ENCODE measurements at regions not wholly inside any gene's neighbourhood (a gene's known extent, or its start where the extent isn't known, plus 50 kb on each side); places are given as distances from the start of the nearest gene placed in this dataset.

DNA sequence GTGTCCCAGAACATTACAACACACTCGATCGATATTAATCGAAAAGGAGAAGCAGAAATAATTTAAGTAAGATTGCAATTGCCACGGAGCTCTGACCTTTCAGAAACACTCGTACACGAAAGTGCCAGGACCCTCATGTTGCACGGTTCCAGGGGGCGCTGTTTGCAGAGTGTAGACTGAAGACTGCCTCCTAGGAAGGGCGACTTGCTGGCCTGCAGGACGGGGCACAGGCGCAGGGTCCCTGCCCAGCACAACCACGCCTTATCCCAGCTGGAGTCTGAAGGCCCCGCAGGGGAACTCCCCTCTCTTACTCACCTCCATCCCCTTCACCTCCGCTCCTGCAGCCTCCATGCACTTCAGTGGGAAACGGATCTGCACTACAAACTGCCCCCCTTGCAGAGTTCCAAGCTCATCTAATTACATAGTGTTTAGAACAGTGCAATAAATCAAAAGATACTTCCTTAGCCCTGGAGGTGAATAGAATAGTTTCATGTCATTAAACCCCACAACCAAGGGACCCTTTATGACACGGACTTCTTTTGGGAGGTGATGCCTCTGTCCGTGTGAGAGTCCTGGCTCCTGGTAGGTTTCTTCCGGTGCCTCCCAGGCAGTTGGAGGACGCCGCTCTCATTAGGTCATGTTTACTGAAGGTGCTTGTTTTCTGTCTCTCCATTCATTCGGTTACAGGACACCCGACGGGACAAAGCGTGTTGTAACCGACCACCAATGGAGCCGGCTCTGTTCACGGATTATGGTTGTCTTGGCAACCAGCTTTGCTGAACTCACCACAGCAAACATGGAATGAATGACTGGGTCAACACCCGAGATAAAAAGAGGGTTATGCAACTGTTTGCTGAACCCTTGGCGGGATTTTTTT is 262.2 kb downstream of the BAMBI start:
- TF ChIP-seq, protein P1, sequence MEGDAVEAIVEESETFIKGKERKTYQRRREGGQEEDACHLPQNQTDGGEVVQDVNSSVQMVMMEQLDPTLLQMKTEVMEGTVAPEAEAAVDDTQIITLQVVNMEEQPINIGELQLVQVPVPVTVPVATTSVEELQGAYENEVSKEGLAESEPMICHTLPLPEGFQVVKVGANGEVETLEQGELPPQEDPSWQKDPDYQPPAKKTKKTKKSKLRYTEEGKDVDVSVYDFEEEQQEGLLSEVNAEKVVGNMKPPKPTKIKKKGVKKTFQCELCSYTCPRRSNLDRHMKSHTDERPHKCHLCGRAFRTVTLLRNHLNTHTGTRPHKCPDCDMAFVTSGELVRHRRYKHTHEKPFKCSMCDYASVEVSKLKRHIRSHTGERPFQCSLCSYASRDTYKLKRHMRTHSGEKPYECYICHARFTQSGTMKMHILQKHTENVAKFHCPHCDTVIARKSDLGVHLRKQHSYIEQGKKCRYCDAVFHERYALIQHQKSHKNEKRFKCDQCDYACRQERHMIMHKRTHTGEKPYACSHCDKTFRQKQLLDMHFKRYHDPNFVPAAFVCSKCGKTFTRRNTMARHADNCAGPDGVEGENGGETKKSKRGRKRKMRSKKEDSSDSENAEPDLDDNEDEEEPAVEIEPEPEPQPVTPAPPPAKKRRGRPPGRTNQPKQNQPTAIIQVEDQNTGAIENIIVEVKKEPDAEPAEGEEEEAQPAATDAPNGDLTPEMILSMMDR (conservative IDR thresholded peaks at IDR 0.05; ENCODE audit: low read depth, low read length), result peak; percentile 90
- no peak for TF ChIP-seq EZH2 (IDR thresholded peaks at IDR 0.05; ENCODE audit: borderline replicate concordance, low read depth, low read length, poor library complexity, severe bottlenecking)

Data from A673 (cell line).